ENCODE measurements at regions not wholly inside any gene's neighbourhood (a gene's known extent, or its start where the extent isn't known, plus 50 kb on each side); places are given as distances from the start of the nearest gene placed in this dataset.

- no peak for DNase-seq (ENCODE audit: low read depth, low spot score)
- TF ChIP-seq, protein P1, sequence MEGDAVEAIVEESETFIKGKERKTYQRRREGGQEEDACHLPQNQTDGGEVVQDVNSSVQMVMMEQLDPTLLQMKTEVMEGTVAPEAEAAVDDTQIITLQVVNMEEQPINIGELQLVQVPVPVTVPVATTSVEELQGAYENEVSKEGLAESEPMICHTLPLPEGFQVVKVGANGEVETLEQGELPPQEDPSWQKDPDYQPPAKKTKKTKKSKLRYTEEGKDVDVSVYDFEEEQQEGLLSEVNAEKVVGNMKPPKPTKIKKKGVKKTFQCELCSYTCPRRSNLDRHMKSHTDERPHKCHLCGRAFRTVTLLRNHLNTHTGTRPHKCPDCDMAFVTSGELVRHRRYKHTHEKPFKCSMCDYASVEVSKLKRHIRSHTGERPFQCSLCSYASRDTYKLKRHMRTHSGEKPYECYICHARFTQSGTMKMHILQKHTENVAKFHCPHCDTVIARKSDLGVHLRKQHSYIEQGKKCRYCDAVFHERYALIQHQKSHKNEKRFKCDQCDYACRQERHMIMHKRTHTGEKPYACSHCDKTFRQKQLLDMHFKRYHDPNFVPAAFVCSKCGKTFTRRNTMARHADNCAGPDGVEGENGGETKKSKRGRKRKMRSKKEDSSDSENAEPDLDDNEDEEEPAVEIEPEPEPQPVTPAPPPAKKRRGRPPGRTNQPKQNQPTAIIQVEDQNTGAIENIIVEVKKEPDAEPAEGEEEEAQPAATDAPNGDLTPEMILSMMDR (IDR thresholded peaks at IDR 0.05; ENCODE audit: low read depth, low read length) = no peak
- CTCF ChIA-PET = no interaction called here
- H3K4me3 ChIP-seq (ENCODE audit: low read depth, low read length) = no peak overlapping the region
- POLR2A ChIA-PET = no interaction called here
- H3K9me3 ChIP-seq (ENCODE audit: control insufficient read depth, insufficient read depth, low read length) = peaks cover 5% of the 10 kb centered on the region; the same call in 1 of the 2 replicates
- H3K27me3 ChIP-seq (ENCODE audit: control insufficient read depth, insufficient read depth, low read length) = no peaks in the 10 kb centered on the region
- no peak overlapping the region for H3K27ac ChIP-seq (ENCODE audit: low read depth, low read length)
Observed at GRCh38 chr18:65527879-65528633, 222.8 kb upstream of the CDH7 start.

GRCh38 chr18:65526099-65526498 is 224.7 kb upstream of the CDH7 start:
- ChIA-PET CTCF (no interaction called here), POLR2A (no interaction called here)
- H3K9me3 ChIP-seq (ENCODE audit: control insufficient read depth, insufficient read depth, low read length) = peaks cover 14% of the 10 kb centered on the region
- no peak overlapping the region for H3K4me3 ChIP-seq (ENCODE audit: low read depth, low read length)
- TF ChIP-seq, protein P1 (IDR thresholded peaks at IDR 0.05; ENCODE audit: low read depth, low read length) = no peak
- no peaks in the 10 kb centered on the region for H3K27me3 ChIP-seq (ENCODE audit: control insufficient read depth, insufficient read depth, low read length)
- no peak overlapping the region for H3K27ac ChIP-seq (ENCODE audit: low read depth, low read length)
- DNase-seq (ENCODE audit: low read depth, low spot score) = no peak

DNA sequence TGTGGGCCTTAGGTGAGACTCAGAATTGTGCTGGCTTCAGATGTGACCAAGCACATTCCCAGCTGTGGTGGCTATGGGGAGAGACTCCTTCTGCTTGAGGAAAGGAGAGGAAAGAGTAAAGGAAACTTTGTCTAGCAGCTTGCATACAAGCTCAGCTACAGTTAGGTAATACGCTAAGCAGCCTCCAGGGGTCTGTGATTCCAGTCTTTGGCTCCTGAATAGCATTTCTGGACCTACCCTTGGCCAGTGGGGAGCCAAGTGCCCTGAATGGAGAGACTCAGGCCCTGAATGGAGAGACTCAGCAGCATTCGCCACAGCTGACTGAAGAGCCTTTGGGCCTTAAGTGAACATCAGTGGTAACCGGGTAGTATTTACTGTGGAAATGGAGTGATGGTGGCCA is 227.4 kb upstream of the CDH7 start:
- POLR2A ChIA-PET = no interaction called here
- DNase-seq (ENCODE audit: low read depth, low spot score) = no peak
- TF ChIP-seq, protein P1 (IDR thresholded peaks at IDR 0.05; ENCODE audit: low read depth, low read length) = no peak
- CTCF ChIA-PET = no interaction called here
- no peak overlapping the region for H3K27ac ChIP-seq (ENCODE audit: low read depth, low read length)
- no peak overlapping the region for H3K4me3 ChIP-seq (ENCODE audit: low read depth, low read length)
- H3K27me3 ChIP-seq (ENCODE audit: control insufficient read depth, insufficient read depth, low read length) = no peaks in the 10 kb centered on the region
- H3K9me3 ChIP-seq (ENCODE audit: control insufficient read depth, insufficient read depth, low read length) = peaks cover 14% of the 10 kb centered on the region

- TF ChIP-seq, protein P1 (IDR thresholded peaks at IDR 0.05; ENCODE audit: low read depth, low read length) = no peak
- peaks cover 14% of the 10 kb centered on the region for H3K9me3 ChIP-seq (ENCODE audit: control insufficient read depth, insufficient read depth, low read length)
- POLR2A ChIA-PET = no interaction called here
- no peaks in the 10 kb centered on the region for H3K27me3 ChIP-seq (ENCODE audit: control insufficient read depth, insufficient read depth, low read length)
- H3K27ac ChIP-seq (ENCODE audit: low read depth, low read length) = no peak overlapping the region
- no peak for DNase-seq (ENCODE audit: low read depth, low spot score)
- CTCF ChIA-PET = no interaction called here
- no peak overlapping the region for H3K4me3 ChIP-seq (ENCODE audit: low read depth, low read length)
Observed at GRCh38 chr18:65522907-65523306, 227.9 kb upstream of the CDH7 start.

GRCh38 chr18:65516209-65516608 is 234.6 kb upstream of the CDH7 start:
- CTCF ChIA-PET = no interaction called here
- Histone ChIP-seq H3K4me3 (ENCODE audit: low read depth, low read length) (no peak overlapping the region), H3K9me3 (ENCODE audit: control insufficient read depth, insufficient read depth, low read length) (no peaks in the 10 kb centered on the region; the same call in 1 of the 2 replicates), H3K27me3 (ENCODE audit: control insufficient read depth, insufficient read depth, low read length) (no peaks in the 10 kb centered on the region), H3K27ac (ENCODE audit: low read depth, low read length) (no peak overlapping the region)
- POLR2A ChIA-PET = no interaction called here
- TF ChIP-seq, protein P1 (IDR thresholded peaks at IDR 0.05; ENCODE audit: low read depth, low read length) = no peak
- no peak for DNase-seq (ENCODE audit: low read depth, low spot score)
